GM18505 (cell line): ENCODE measurements at regions not wholly inside any gene's neighbourhood (a gene's known extent, or its start where the extent isn't known, plus 50 kb on each side); places are given as distances from the start of the nearest gene placed in this dataset.
"Not testable (repeated sequence)": the region's sequence is repeated elsewhere in the genome, so short reads cannot be mapped to it uniquely, and the experiment has no call there.

Experiments
- ATAC-seq: cut with Tn5 transposase; IDR thresholded peaks from one replicate; pipeline ENCODE4 v1.9.1; 2021; ENCODE audit not compliant: unreplicated experiment

DNA sequence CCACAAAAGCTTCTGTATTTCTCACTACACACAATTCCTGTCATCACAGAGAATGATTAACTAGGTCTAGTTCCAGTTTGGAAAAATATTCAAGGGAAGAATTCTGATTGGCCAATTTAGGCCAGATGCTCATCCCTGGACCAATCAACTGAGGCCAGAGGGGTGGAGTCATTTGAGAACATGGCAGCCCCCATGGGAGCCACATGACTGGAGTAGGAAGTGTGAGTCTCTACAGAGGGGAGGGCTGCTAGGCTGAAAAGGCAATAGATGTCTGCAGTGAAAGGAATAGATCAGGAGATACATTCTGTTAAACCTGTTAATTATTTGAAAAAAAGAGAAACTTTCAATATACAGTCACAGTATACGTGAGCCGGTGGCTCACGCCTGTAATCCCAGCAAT, 125.2 kb downstream of the UNC93B1 start:
- not testable (repeated sequence) for ATAC-seq

DNA sequence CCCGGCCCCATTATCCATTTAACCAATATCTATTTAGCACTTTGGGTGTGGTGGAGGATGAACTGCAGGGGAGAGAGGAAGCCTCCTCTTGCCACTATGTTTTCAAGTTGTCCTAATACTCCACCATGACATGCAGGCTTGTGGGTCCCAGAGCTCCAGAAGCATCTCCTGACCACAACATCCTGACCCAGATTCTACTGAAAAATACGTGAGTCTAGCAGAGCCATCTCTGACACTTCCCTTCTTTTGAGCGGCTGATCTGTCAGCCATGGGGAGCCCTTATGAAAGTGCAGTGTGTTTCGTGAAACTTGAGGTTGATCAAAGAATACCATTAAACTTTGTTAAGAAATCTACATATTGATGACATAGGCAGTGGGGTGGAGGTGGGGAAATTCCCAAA, 126.6 kb downstream of the UNC93B1 start:
- not testable (repeated sequence) for ATAC-seq

DNA sequence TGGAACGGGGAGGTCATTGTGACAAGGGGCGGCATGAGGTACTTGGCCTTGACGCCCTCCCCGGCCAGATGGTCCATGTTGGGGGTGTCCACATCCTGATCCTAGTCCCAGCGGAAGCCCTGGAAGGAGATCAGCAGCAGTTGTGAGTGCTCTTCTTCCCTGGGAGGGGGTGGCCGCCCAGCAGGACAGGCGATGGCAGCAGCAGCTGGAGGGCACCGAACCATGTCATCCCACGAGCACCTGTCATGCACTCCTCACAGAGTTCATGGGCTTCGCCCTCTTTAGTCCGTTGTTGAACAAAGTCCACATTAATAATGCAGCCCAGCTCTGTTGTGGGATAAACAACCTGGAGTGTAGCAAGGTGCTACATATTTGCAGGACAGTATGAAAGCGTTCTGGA, 130.7 kb downstream of the UNC93B1 start:
- ATAC-seq, result not testable (repeated sequence)

- ATAC-seq, result not testable (repeated sequence)
Measured at GRCh38 chr11:67871168-67871567, 132.7 kb downstream of the UNC93B1 start.

DNA sequence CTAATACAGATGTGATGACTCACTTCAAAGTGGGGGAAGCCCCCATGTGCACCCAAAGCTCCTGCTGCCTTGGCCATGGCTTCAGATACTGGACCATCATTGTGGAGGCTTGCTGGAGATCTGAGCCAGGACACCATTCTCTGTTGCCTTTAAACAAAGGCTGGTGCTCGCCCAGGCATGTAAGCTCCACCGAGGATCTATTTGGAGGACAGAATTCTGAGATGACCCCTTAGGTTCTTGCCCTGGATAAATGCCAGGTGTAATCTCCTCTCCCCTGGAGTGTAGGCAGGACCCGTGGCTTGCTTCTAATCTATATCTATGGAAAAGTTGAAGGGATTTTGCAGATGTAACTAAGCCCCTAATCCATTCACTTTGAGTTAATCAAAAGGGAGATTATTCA, 141.0 kb downstream of the UNC93B1 start:
- not testable (repeated sequence) for ATAC-seq

DNA sequence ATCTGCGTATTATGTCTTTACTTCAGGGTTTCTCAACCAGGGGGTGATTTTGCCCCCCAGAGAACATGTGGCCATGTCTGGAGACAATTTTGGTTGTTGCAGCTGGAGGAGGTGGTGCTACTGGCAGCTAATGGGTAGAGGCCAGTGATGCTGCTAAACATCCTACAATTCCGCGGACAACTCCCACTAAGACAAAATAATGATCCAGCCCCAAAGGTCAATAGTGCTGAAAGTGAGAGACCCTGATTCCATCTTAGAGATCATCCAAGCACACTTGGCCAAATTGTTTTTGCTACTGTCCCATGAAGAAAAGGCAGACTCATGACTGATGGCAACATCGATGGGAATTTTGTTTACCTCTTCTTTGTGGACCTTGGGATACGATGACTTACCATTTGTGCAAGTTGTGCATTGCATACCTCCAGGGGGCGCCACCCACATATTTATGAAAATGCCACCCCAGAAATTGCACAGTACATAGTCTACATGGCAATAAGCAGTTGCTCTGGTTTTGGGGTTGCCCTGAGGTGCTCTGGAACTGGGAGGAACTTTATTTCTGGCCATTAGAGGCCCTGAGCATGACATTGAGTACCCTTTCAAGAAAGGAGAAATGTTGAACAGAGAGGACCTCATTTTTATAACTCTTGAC, 144.3 kb downstream of the UNC93B1 start:
- ATAC-seq, result not testable (repeated sequence)

DNA sequence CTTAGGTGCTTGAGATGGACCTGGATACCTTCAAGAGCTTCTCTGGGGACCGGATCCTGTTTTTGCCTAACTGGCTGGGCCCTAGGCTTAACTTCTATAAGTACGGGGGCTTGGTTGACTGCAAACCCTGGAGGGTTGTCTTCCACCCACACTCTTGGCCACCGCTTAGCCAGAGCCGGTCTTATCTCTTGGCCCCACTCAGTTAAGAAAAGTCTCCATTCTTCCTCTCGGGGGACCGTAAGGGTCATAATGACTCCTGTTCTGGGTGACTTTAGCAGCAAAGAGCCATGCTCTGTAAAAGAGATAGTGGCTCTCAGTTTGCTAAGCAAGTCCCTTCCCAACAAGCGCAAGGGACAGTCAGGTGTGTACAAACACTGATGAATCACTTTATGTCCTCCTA, 153.2 kb downstream of the UNC93B1 start:
- not testable (repeated sequence) for ATAC-seq

- not testable (repeated sequence) for ATAC-seq
Measured at GRCh38 chr11:67849766-67850165, 154.1 kb downstream of the UNC93B1 start.

- ATAC-seq, result not testable (repeated sequence)
Measured at GRCh38 chr11:67847896-67848875, 155.7 kb downstream of the UNC93B1 start.

GRCh38 chr11:67846303-67846702, 157.6 kb downstream of the UNC93B1 start:
- ATAC-seq, result not testable (repeated sequence)

- ATAC-seq, result not testable (repeated sequence)
Measured at GRCh38 chr11:67845296-67845695, 158.6 kb downstream of the UNC93B1 start.

- ATAC-seq, result not testable (repeated sequence)
Measured at GRCh38 chr11:67840599-67840998, 163.3 kb downstream of the UNC93B1 start.

- not testable (repeated sequence) for ATAC-seq
Measured at GRCh38 chr11:67830152-67830551, 155.7 kb upstream of the ALDH3B2 start.

GRCh38 chr11:67826951-67827296, 152.5 kb upstream of the ALDH3B2 start:
- not testable (repeated sequence) for ATAC-seq

DNA sequence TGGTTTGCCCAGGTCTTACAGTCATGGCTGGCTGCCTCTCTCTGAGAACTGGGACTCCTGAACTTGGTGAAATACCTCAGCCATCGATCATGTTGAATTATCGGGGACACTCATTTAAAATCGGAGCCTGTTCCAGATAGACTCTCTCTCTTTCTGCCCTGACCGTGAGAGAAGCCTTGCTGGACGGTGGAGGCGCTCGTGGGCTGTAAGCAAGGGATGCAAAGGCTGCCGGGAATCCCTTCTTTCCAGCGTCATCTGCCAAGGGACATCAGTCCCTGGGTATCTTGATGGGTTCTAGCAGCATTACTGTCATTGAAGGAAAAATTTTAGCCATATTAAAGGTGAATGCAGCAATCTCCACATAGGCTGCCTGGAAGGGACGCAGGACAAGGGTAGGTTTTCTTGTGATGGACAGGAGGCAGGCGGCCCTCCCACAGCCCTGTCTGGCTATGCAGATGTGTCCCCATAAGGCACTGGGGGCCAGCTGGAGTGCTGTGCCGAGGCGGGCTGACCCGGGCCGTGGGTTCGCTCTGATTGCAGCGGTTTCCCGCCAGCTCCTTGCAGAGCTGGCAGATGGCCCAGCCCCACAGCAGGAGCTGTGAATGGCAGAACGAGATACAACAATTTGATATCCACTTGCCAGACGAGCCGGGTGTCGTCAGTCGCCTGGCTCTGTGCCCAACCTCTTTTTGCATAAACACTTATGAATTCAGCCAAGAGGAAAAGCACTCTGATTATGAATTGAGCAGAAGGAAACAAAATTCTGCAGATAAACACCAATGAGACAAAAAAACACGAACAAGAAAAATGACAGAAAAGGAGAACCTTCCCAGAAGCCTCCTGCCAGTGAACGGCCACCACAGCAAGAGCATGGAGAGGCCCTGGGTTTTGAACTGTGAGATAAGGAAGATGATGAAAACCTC, 151.9 kb upstream of the ALDH3B2 start:
- ATAC-seq, result not testable (repeated sequence)

DNA sequence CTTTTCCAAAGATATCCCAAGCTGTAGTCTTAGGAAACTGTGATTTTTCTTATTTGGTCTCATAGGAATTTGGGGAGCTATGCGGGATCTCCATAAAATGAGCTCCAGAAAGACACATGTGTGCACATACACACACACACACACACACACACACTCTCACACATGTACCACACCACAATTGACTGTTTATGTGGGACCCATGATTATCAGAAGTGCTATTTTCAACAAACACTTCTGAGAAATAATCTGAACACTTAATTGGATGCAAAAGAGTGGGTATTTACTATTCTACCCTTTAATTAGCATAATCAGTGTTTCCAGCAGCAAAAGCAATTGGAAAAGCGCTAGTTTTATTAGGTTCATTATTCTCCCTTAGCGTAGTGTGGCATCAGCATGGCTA, 150.4 kb upstream of the ALDH3B2 start:
- not testable (repeated sequence) for ATAC-seq
